HG02938 (cell line): ENCODE measurements at regions not wholly inside any gene's neighbourhood (a gene's known extent, or its start where the extent isn't known, plus 50 kb on each side); places are given as distances from the start of the nearest gene placed in this dataset.
"Not testable (repeated sequence)": the region's sequence is repeated elsewhere in the genome, so short reads cannot be mapped to it uniquely, and the experiment has no call there.

Experiments used
- ATAC-seq: cut with Tn5 transposase; IDR thresholded peaks from one replicate; pipeline ENCODE4 v1.9.1; 2021; ENCODE audit warnings: mild to moderate bottlenecking, moderate library complexity; ENCODE audit not compliant: unreplicated experiment

GRCh38 chr17:72175787-72176515 lies 55.1 kb downstream of the SOX9 start:
- no peak for ATAC-seq

GRCh38 chr17:72176516-72176851 lies 55.7 kb downstream of the SOX9 start:
- ATAC-seq, result no peak

- no peak for ATAC-seq
Measured at GRCh38 chr17:72176951-72177660, 56.3 kb downstream of the SOX9 start.

GRCh38 chr17:72177738-72178137 lies 56.9 kb downstream of the SOX9 start:
- ATAC-seq, result no peak

- no peak for ATAC-seq
Measured at GRCh38 chr17:72182371-72182873, 61.6 kb downstream of the SOX9 start.

GRCh38 chr17:72183194-72183685 lies 62.4 kb downstream of the SOX9 start:
- ATAC-seq, result no peak

GRCh38 chr17:72184805-72185204 lies 64.0 kb downstream of the SOX9 start:
- ATAC-seq, result no peak

GRCh38 chr17:72185564-72185963 lies 64.7 kb downstream of the SOX9 start:
- ATAC-seq, result no peak

GRCh38 chr17:72187556-72187955 lies 66.7 kb downstream of the SOX9 start:
- no peak for ATAC-seq

GRCh38 chr17:72188801-72189200 lies 68.0 kb downstream of the SOX9 start:
- ATAC-seq, result no peak

GRCh38 chr17:72189768-72190593 lies 69.2 kb downstream of the SOX9 start:
- no peak for ATAC-seq

- ATAC-seq, result no peak
Measured at GRCh38 chr17:72191356-72191755, 70.5 kb downstream of the SOX9 start.

GRCh38 chr17:72191921-72192799 lies 71.3 kb downstream of the SOX9 start:
- ATAC-seq, result no peak

GRCh38 chr17:72192800-72193192 lies 72.0 kb downstream of the SOX9 start:
- ATAC-seq, result no peak

GRCh38 chr17:72193391-72194106 lies 72.7 kb downstream of the SOX9 start:
- no peak for ATAC-seq

- ATAC-seq, result not testable (repeated sequence)
Measured at GRCh38 chr17:72194107-72194440, 73.3 kb downstream of the SOX9 start.

GRCh38 chr17:72199256-72199655 lies 78.4 kb downstream of the SOX9 start:
- ATAC-seq, result no peak

GRCh38 chr17:72204742-72205141 lies 83.9 kb downstream of the SOX9 start:
- ATAC-seq, result no peak

- no peak for ATAC-seq
Measured at GRCh38 chr17:72205357-72205756, 84.5 kb downstream of the SOX9 start.

GRCh38 chr17:72205822-72206221 lies 85.0 kb downstream of the SOX9 start:
- no peak for ATAC-seq
